Right lung (tissue), 2 donors: ENCODE measurements at regions not wholly inside any gene's neighbourhood (a gene's known extent, or its start where the extent isn't known, plus 50 kb on each side); places are given as distances from the start of the nearest gene placed in this dataset.
A peak's percentile ranks its signal among the peaks of the same experiment; 100 is the strongest.
"Not testable (repeated sequence)": the region's sequence is repeated elsewhere in the genome, so short reads cannot be mapped to it uniquely, and the experiment has no call there.

Source experiments
- DNase-seq, 2 donors: peaks; one replicate each; pipeline ENCODE4 v3.0.0-alpha.2; 2013

GRCh38 chr7:114806590-114807162, 115.2 kb upstream of the MDFIC start:
- peak; percentile 55 to 73 for DNase-seq

GRCh38 chr7:114812570-114812969, 109.3 kb upstream of the MDFIC start:
- no peak for DNase-seq

- no peak for DNase-seq
Measured at GRCh38 chr7:114813624-114814023, 108.3 kb upstream of the MDFIC start.

- not testable (repeated sequence) for DNase-seq
Measured at GRCh38 chr7:114817036-114817435, 104.9 kb upstream of the MDFIC start.

GRCh38 chr7:114818501-114818900, 103.4 kb upstream of the MDFIC start:
- DNase-seq, result no peak

- DNase-seq, result peak; percentile 16 to 25
Measured at GRCh38 chr7:114819616-114820362, 102.1 kb upstream of the MDFIC start.

GRCh38 chr7:114821030-114821900, 100.6 kb upstream of the MDFIC start:
- DNase-seq, result peak; percentile 68 to 73

- no peak for DNase-seq
Measured at GRCh38 chr7:114822131-114822530, 99.8 kb upstream of the MDFIC start.

GRCh38 chr7:114822844-114823243, 99.0 kb upstream of the MDFIC start:
- no peak for DNase-seq

- DNase-seq, result no peak
Measured at GRCh38 chr7:114823290-114823689, 98.6 kb upstream of the MDFIC start.

- DNase-seq, result no peak
Measured at GRCh38 chr7:114825423-114825951, 96.4 kb upstream of the MDFIC start.

- DNase-seq, result no peak
Measured at GRCh38 chr7:114830952-114831351, 90.9 kb upstream of the MDFIC start.

GRCh38 chr7:114832906-114833595, 88.8 kb upstream of the MDFIC start:
- DNase-seq, result no peak

- no peak for DNase-seq
Measured at GRCh38 chr7:114835303-114835702, 86.6 kb upstream of the MDFIC start.

- peak in 1 of 2 donors; percentile 16 for DNase-seq
Measured at GRCh38 chr7:114835861-114836260, 86.0 kb upstream of the MDFIC start.

- DNase-seq, result no peak
Measured at GRCh38 chr7:114842551-114843065, 79.3 kb upstream of the MDFIC start.

GRCh38 chr7:114843102-114843501, 78.8 kb upstream of the MDFIC start:
- no peak for DNase-seq

GRCh38 chr7:114851406-114852061, 70.4 kb upstream of the MDFIC start:
- no peak for DNase-seq

GRCh38 chr7:114852293-114852692, 69.6 kb upstream of the MDFIC start:
- no peak for DNase-seq

GRCh38 chr7:114853189-114853588, 68.7 kb upstream of the MDFIC start:
- no peak for DNase-seq

- no peak for DNase-seq
Measured at GRCh38 chr7:114854369-114854768, 67.5 kb upstream of the MDFIC start.
